Panc1 (cell line): ENCODE measurements at regions not wholly inside any gene's neighbourhood (a gene's known extent, or its start where the extent isn't known, plus 50 kb on each side); places are given as distances from the start of the nearest gene placed in this dataset.

ENCODE experiments used
- ATAC-seq: fragments of 200-7000 bp; cut with Tn5 transposase; 2 replicates; pipeline ENCODE4 v1.9.1; 2020; ENCODE audit warnings: mild to moderate bottlenecking, moderate library complexity
- BruUV-seq: library from RNA; stranded (reverse); fragments of 400-500 nt; replicated peaks from 2 replicates; lab custom pipeline; 2021; lab: Mats Ljungman, UMichigan
- CTCF ChIA-PET: fragments of 300-600 bp; sonication (Branson Sonifier 250); formaldehyde crosslinking; loops from one replicate; lab custom pipeline; 2022; ENCODE audit warnings: antibody characterized with exemption; lab: Charles Lee
- POLR2A ChIA-PET: fragments of 300-600 bp; sonication (Branson Sonifier 250); formaldehyde crosslinking; loops from one replicate; lab custom pipeline; 2022; ENCODE audit warnings: antibody characterized with exemption; lab: Charles Lee
- DNase-seq: peaks from one replicate; pipeline ENCODE4 v3.0.0-alpha.2; 2010; ENCODE audit warnings: low read depth, low spot score
- H3K27ac ChIP-seq: 2 replicates; pipeline ENCODE4 v1.5.1; 2011; ENCODE audit warnings: mild to moderate bottlenecking, low read length, inconsistent platforms
- H3K27me3 ChIP-seq: fragments of 200-500 bp; sonication (Bioruptor generic); 2 replicates; pipeline ENCODE4 v1.6.0; 2014; ENCODE audit warnings: low read length, inconsistent platforms; ENCODE audit not compliant: control insufficient read depth, insufficient read depth
- H3K36me3 ChIP-seq: fragments of 200-500 bp; sonication (Bioruptor generic); 2 replicates; pipeline ENCODE4 v1.5.1; 2014; ENCODE audit warnings: inconsistent platforms, mild to moderate bottlenecking, low read length, moderate library complexity; ENCODE audit not compliant: control insufficient read depth, insufficient read depth
- H3K4me1 ChIP-seq: 2 replicates; pipeline ENCODE4 v1.5.1; 2011; ENCODE audit warnings: inconsistent platforms, mild to moderate bottlenecking, low read length, moderate library complexity; ENCODE audit not compliant: control insufficient read depth, insufficient read depth
- H3K4me3 ChIP-seq, 2 experiments: 2 replicates each; pipeline ENCODE4 v1.5.1; 2011 to 2012; ENCODE audit warnings: low read depth in 2 of 2, low read length in 2 of 2, mild to moderate bottlenecking in 2 of 2, inconsistent platforms in 1 of 2, moderate library complexity in 1 of 2
- H3K9me3 ChIP-seq: fragments of 200-500 bp; sonication (Bioruptor generic); 2 replicates; pipeline ENCODE4 v1.5.1; 2014; ENCODE audit warnings: low read depth, mild to moderate bottlenecking, inconsistent platforms, low read length, moderate library complexity; ENCODE audit not compliant: control insufficient read depth, insufficient read depth
- CTCF ChIP-seq: fragments of 450-650 bp; IDR thresholded peaks from 2 replicates; pipeline ENCODE4 v1.5.1; 2017; ENCODE audit warnings: mild to moderate bottlenecking
- POLR2AphosphoS5 ChIP-seq: IDR thresholded peaks from 2 replicates; pipeline ENCODE4 v1.6.1; 2012; ENCODE audit warnings: mild to moderate bottlenecking, low read depth, low read length, moderate library complexity
- SIN3A ChIP-seq: IDR thresholded peaks from 2 replicates; pipeline ENCODE4 v1.6.1; 2012; ENCODE audit warnings: low read depth, mild to moderate bottlenecking, low read length, moderate library complexity, borderline replicate concordance; ENCODE audit not compliant: insufficient read depth
- TCF7L2 ChIP-seq: IDR thresholded peaks from 2 replicates; pipeline ENCODE4 v1.6.1; 2011; ENCODE audit warnings: mild to moderate bottlenecking, low read depth, low read length, inconsistent platforms
- in situ Hi-C: cut with HindIII; loops from 2 replicates; pipeline ENCODE4 v1.10.0; 2016; ENCODE audit warnings: low sequenced_read_pairs, low pct_unique_long_range_greater_than_20kb
- intact Hi-C: fragments of 100-400 bp; cut with micrococcal nuclease; formaldehyde crosslinking; loops from one replicate; pipeline ENCODE4 v1.10.0; 2022; ENCODE audit not compliant: unreplicated experiment
- TF ChIP-seq, protein P1 (sequence below), 2 experiments: IDR thresholded peaks; 2 replicates each; pipeline ENCODE4 v1.6.1; 2011 to 2012; ENCODE audit warnings: low read depth in 2 of 2, control low read depth in 1 of 2, low read length in 1 of 2, mild to moderate bottlenecking in 1 of 2, moderate library complexity in 1 of 2; ENCODE audit not compliant: insufficient read depth in 1 of 2

GRCh38 chr2:121038891-121039616 lies 245.9 kb downstream of the TFCP2L1 start:
- in situ Hi-C loops = no loop called here

DNA sequence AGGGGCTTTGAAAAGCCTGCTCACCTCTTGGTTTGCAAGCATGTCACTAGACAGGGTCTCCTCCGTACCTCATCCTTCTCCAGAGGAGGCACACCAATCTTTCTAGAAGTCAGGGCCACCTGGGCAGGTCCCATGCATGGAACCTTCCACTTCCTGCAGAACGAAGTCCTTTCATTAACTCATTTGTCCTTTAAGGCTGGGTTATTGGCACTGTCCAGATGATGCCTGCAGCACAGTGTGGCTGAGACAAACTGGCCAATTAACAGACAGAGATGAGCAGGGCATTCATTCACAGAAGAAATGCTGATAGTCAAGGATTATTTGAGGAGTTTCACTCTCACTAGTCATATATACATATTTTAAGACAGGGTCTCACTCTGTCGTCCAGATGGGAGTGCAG lies 245.3 kb downstream of the TFCP2L1 start:
- in situ Hi-C loops (no loop called here), intact Hi-C loops (no loop called here)
- H3K4me3 ChIP-seq = no peak overlapping the region
- H3K27me3 ChIP-seq = no peaks in the 10 kb centered on the region; the same call in 1 of the 2 replicates
- ChIA-PET CTCF (no interaction called here), POLR2A (no interaction called here)
- no peaks in the 10 kb centered on the region for H3K9me3 ChIP-seq
- H3K27ac ChIP-seq = no peak overlapping the region
- H3K36me3 ChIP-seq = no peaks in the 10 kb centered on the region
- BruUV-seq = no TSS peak
- no peak for DNase-seq
- no peak for ATAC-seq
- TF ChIP-seq, protein P1, sequence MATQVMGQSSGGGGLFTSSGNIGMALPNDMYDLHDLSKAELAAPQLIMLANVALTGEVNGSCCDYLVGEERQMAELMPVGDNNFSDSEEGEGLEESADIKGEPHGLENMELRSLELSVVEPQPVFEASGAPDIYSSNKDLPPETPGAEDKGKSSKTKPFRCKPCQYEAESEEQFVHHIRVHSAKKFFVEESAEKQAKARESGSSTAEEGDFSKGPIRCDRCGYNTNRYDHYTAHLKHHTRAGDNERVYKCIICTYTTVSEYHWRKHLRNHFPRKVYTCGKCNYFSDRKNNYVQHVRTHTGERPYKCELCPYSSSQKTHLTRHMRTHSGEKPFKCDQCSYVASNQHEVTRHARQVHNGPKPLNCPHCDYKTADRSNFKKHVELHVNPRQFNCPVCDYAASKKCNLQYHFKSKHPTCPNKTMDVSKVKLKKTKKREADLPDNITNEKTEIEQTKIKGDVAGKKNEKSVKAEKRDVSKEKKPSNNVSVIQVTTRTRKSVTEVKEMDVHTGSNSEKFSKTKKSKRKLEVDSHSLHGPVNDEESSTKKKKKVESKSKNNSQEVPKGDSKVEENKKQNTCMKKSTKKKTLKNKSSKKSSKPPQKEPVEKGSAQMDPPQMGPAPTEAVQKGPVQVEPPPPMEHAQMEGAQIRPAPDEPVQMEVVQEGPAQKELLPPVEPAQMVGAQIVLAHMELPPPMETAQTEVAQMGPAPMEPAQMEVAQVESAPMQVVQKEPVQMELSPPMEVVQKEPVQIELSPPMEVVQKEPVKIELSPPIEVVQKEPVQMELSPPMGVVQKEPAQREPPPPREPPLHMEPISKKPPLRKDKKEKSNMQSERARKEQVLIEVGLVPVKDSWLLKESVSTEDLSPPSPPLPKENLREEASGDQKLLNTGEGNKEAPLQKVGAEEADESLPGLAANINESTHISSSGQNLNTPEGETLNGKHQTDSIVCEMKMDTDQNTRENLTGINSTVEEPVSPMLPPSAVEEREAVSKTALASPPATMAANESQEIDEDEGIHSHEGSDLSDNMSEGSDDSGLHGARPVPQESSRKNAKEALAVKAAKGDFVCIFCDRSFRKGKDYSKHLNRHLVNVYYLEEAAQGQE (IDR thresholded peaks at IDR 0.05; ENCODE audit: insufficient read depth in 1 of 2, low read depth in 2 of 2, low read length in 1 of 2) = no peak
- no peak for TF ChIP-seq POLR2AphosphoS5
- TF ChIP-seq CTCF = no peak
- no peak for TF ChIP-seq SIN3A
- no peak for TF ChIP-seq TCF7L2
- no peaks in the 10 kb centered on the region for H3K4me1 ChIP-seq

More at GRCh38 chr2:121038891-121039616, 245.9 kb downstream of the TFCP2L1 start:
- no peaks in the 10 kb centered on the region for H3K36me3 ChIP-seq
- intact Hi-C loops = no loop called here
- TF ChIP-seq SIN3A (no peak), TCF7L2 (no peak), CTCF (no peak), POLR2AphosphoS5 (no peak)
- TF ChIP-seq, protein P1 (IDR thresholded peaks at IDR 0.05; ENCODE audit: insufficient read depth in 1 of 2, low read depth in 2 of 2, low read length in 1 of 2) = no peak
- CTCF ChIA-PET = no interaction called here
- H3K4me3 ChIP-seq = no peak overlapping the region
- no peaks in the 10 kb centered on the region for H3K9me3 ChIP-seq
- H3K27ac ChIP-seq = no peak overlapping the region
- no peaks in the 10 kb centered on the region; the same call in 1 of the 2 replicates for H3K27me3 ChIP-seq
- ATAC-seq = peak; percentile 46; the same call in 1 of the 2 replicates
- POLR2A ChIA-PET = no interaction called here
- H3K4me1 ChIP-seq = no peaks in the 10 kb centered on the region
- no peak for DNase-seq
- no TSS peak for BruUV-seq
